ENCODE measurements at regions not wholly inside any gene's neighbourhood (a gene's known extent, or its start where the extent isn't known, plus 50 kb on each side); places are given as distances from the start of the nearest gene placed in this dataset.
A peak's percentile ranks its signal among the peaks of the same experiment; 100 is the strongest.

DNA sequence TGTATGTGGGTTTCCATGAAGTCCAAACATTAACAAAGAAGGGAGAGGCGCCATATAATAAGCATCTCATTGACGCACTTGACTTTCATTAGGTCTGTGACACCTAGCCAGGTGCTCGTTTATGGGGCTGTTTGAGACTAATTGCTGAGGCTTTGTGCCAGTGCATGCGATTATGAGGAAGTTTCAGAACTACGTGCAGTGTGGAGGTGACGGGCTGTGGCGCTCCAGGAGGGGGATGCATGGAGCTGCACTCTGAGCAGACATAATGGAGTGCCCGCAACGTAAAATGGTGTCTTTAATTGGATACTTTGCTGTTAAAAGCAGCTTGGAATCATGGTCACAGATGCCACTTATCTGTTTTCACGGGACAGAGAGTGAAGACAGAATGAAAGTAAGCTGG is 223.2 kb downstream of the FGF9 start:
- TF ChIP-seq, protein P1, sequence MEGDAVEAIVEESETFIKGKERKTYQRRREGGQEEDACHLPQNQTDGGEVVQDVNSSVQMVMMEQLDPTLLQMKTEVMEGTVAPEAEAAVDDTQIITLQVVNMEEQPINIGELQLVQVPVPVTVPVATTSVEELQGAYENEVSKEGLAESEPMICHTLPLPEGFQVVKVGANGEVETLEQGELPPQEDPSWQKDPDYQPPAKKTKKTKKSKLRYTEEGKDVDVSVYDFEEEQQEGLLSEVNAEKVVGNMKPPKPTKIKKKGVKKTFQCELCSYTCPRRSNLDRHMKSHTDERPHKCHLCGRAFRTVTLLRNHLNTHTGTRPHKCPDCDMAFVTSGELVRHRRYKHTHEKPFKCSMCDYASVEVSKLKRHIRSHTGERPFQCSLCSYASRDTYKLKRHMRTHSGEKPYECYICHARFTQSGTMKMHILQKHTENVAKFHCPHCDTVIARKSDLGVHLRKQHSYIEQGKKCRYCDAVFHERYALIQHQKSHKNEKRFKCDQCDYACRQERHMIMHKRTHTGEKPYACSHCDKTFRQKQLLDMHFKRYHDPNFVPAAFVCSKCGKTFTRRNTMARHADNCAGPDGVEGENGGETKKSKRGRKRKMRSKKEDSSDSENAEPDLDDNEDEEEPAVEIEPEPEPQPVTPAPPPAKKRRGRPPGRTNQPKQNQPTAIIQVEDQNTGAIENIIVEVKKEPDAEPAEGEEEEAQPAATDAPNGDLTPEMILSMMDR (IDR thresholded peaks at IDR 0.05; ENCODE audit: partially characterized antibody, unreplicated experiment): no peak
- DNase-seq: no peak
- no peak overlapping the region for H3K4me3 Mint-ChIP-seq (ENCODE audit: unreplicated experiment)
- H3K36me3 Mint-ChIP-seq (ENCODE audit: unreplicated experiment): no peaks in the 10 kb centered on the region
- peak overlapping the region; percentile 73 for H3K27ac Mint-ChIP-seq (ENCODE audit: unreplicated experiment)
- peaks cover 8% of the 10 kb centered on the region for H3K27me3 Mint-ChIP-seq (ENCODE audit: unreplicated experiment)
- peaks cover 24% of the 10 kb centered on the region for H3K4me1 Mint-ChIP-seq (ENCODE audit: low read depth, unreplicated experiment)
- H3K9me3 Mint-ChIP-seq (ENCODE audit: unreplicated experiment): peaks cover 5% of the 10 kb centered on the region

DNA sequence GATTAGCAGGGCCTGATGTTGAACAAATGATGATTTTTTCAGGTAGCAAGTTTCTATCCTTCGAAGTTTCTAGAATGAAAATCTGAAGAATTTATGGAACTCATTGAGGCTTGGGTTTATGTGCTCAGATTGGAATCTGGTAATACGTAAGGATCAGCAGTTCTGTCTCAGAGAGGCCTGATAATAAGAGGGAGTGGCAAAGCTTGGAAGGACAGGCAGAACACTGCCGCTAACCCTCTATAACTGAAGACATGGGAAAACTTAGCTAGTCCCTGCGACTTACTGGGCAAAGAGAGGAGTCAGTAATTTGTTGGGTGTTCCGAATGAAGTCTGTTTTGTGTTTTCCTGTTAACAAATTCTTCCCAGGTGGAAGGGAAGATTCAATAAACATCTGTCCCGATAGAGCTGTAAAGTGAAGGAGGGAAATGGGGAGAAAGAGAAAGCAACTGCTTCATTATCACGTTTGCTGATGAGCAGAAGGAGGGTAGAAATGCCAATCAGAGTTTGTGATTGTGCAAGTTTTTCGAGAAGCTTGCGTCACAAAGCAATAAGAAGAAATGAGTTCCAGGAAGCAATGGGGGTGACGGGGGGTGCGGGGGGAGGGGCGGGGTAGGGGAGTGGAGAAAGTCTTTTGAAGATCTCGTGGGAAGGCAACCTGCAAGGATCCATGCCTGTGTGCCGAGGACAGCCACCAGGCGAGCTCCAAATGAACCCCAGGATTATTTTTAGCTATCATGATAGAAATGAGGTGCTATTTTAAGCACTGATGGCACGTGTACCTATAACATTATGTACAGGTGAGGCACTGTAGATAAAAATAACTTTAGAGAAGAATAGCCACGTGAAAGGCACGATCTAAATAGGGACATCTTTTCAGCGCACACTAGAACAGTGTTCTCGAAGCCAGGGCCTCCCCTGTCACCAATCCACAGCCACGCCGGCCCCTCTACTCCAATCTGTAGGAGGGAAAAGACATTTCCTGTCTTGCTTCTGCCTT is 224.1 kb downstream of the FGF9 start:
- Mint-ChIP-seq H3K4me3 (ENCODE audit: unreplicated experiment) (no peak overlapping the region), H3K27ac (ENCODE audit: unreplicated experiment) (peak overlapping the region; percentile 73), H3K36me3 (ENCODE audit: unreplicated experiment) (no peaks in the 10 kb centered on the region), H3K9me3 (ENCODE audit: unreplicated experiment) (peaks cover 5% of the 10 kb centered on the region), H3K27me3 (ENCODE audit: unreplicated experiment) (peaks cover 8% of the 10 kb centered on the region), H3K4me1 (ENCODE audit: low read depth, unreplicated experiment) (peaks cover 24% of the 10 kb centered on the region)
- TF ChIP-seq, protein P1 (IDR thresholded peaks at IDR 0.05; ENCODE audit: partially characterized antibody, unreplicated experiment): no peak
- DNase-seq: no peak

DNA sequence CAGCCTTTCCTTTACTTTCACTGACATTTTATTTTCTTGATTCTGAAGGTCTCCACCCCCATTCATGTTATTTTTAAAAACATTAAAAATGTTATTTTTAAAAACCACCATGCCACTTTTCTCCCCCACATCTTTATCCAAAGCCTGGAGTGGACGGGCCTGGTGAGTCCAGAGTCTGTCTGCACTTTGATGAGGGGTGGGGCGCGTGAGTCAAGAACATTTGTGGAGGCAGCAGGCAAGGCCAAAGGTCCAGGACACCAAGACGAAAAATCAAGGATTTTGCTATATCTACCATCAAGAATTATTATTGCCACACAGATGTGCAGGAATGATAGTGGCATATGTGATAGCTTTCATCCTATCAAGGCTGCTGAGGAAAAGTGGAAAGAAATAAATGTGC is 224.9 kb downstream of the FGF9 start:
- Mint-ChIP-seq H3K4me1 (ENCODE audit: low read depth, unreplicated experiment) (peaks cover 24% of the 10 kb centered on the region), H3K9me3 (ENCODE audit: unreplicated experiment) (peaks cover 5% of the 10 kb centered on the region), H3K4me3 (ENCODE audit: unreplicated experiment) (no peak overlapping the region), H3K27ac (ENCODE audit: unreplicated experiment) (no peak overlapping the region), H3K27me3 (ENCODE audit: unreplicated experiment) (peaks cover 8% of the 10 kb centered on the region), H3K36me3 (ENCODE audit: unreplicated experiment) (no peaks in the 10 kb centered on the region)
- DNase-seq: no peak
- TF ChIP-seq, protein P1 (IDR thresholded peaks at IDR 0.05; ENCODE audit: partially characterized antibody, unreplicated experiment): no peak

DNA sequence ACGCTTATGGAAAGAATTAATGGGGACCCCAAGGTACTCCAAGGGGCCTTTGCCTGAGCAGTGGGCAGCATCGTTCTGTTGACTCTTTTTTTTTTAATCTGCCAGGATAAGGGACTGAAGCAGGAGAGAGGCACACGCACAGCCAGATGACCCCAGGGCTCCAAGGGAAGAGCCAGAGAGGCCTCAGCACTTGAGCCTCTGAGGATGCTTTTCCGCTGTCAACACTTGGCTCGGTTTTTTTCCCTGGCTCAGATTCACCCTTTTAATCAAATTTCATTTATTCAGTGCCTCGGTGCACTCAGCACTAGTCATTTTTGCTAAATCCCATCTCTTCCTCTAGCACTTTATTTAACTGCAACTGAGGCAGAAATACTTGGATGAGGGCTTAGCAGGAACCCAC is 226.3 kb downstream of the FGF9 start:
- no peak overlapping the region for H3K27ac Mint-ChIP-seq (ENCODE audit: unreplicated experiment)
- no peak for DNase-seq
- peaks cover 20% of the 10 kb centered on the region for H3K4me1 Mint-ChIP-seq (ENCODE audit: low read depth, unreplicated experiment)
- H3K27me3 Mint-ChIP-seq (ENCODE audit: unreplicated experiment): peaks cover 8% of the 10 kb centered on the region
- no peaks in the 10 kb centered on the region for H3K36me3 Mint-ChIP-seq (ENCODE audit: unreplicated experiment)
- H3K4me3 Mint-ChIP-seq (ENCODE audit: unreplicated experiment): no peak overlapping the region
- TF ChIP-seq, protein P1 (IDR thresholded peaks at IDR 0.05; ENCODE audit: partially characterized antibody, unreplicated experiment): no peak
- peaks cover 5% of the 10 kb centered on the region for H3K9me3 Mint-ChIP-seq (ENCODE audit: unreplicated experiment)

DNA sequence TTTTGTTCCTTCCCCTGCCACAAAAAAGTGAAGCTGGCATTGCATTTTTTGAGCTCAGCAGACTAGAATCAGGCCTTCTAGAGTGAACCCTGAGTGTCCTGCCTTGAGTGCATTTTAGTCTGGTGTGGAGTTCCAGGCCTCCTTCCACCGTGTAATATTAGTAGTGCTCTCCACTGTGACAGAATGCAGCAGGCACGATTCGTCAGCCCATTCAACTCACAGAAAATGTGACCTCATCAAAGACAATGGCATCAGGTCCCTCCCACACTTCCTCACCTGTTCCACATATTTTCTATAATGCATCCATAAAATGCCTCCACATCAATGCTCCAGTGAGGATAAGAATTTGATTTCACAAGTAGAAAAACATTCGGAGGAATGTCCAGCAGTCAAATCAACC is 227.6 kb downstream of the FGF9 start:
- H3K27me3 Mint-ChIP-seq (ENCODE audit: unreplicated experiment): peaks cover 3% of the 10 kb centered on the region
- no peak overlapping the region for H3K27ac Mint-ChIP-seq (ENCODE audit: unreplicated experiment)
- no peak for DNase-seq
- H3K4me3 Mint-ChIP-seq (ENCODE audit: unreplicated experiment): no peak overlapping the region
- H3K36me3 Mint-ChIP-seq (ENCODE audit: unreplicated experiment): no peaks in the 10 kb centered on the region
- peaks cover 15% of the 10 kb centered on the region for H3K4me1 Mint-ChIP-seq (ENCODE audit: low read depth, unreplicated experiment)
- no peaks in the 10 kb centered on the region for H3K9me3 Mint-ChIP-seq (ENCODE audit: unreplicated experiment)
- TF ChIP-seq, protein P1 (IDR thresholded peaks at IDR 0.05; ENCODE audit: partially characterized antibody, unreplicated experiment): no peak

Data from glutamatergic neuron (in vitro differentiated cells).